GM12878 (cell line): ENCODE measurements at regions not wholly inside any gene's neighbourhood (a gene's known extent, or its start where the extent isn't known, plus 50 kb on each side); places are given as distances from the start of the nearest gene placed in this dataset.

ENCODE experiments used
- ATAC-seq: fragments of 200-7000 bp; cut with Tn5 transposase; 3 replicates; pipeline ENCODE4 v1.9.1; 2020; ENCODE audit warnings: mild to moderate bottlenecking, moderate library complexity
- BruUV-seq: library from RNA; stranded (reverse); fragments of 400-500 nt; replicated peaks from 2 replicates; lab custom pipeline; 2021; lab: Mats Ljungman, UMichigan
- CTCF ChIA-PET: fragments of 300-600 bp; sonication (Branson Sonifier 250); formaldehyde crosslinking; extraction: SDS; loops from one replicate; lab custom pipeline; 2021; ENCODE audit warnings: inconsistent platforms; lab: Yijun Ruan, JAX
- POLR2A ChIA-PET: fragments of 350-600 bp; formaldehyde crosslinking; extraction: SDS; loops from one replicate; lab custom pipeline; 2021; ENCODE audit warnings: inconsistent platforms; lab: Charles Lee
- RAD21 ChIA-PET: fragments of 300-600 bp; sonication (Branson Sonifier 250); formaldehyde crosslinking; loops from one replicate; lab custom pipeline; 2023; ENCODE audit warnings: antibody characterized with exemption; ENCODE audit not compliant: unreplicated experiment; lab: Charles Lee
- SMC1A ChIA-PET: fragments of 300-600 bp; sonication (Branson Sonifier 250); formaldehyde crosslinking; loops from one replicate; lab custom pipeline; 2023; ENCODE audit not compliant: unreplicated experiment, uncharacterized antibody; lab: Charles Lee
- DNase-seq: peaks from one replicate; pipeline ENCODE4 v3.0.0-alpha.2; 2011; ENCODE audit warnings: low read depth, low spot score
- FAIRE-seq: peaks from 3 replicates; lab custom pipeline; 2011; peaks lifted over from hg19 to GRCh38; lab: Jason Lieb, UNC
- H2AFZ ChIP-seq: 2 replicates; pipeline ENCODE4 v1.6.0; 2011; ENCODE audit warnings: low read depth, low read length, control low read depth; ENCODE audit not compliant: control insufficient read depth
- H3K27ac ChIP-seq: 2 replicates; pipeline ENCODE4 v1.5.1; 2011; ENCODE audit warnings: control low read depth; ENCODE audit not compliant: control insufficient read depth, insufficient read depth
- H3K27me3 ChIP-seq, 2 experiments: replicated peaks in 1 of 2; 2 replicates each; pipeline versions ENCODE4 v1.6.0 to v1.6.1; 2011; ENCODE audit warnings: low read length in 1 of 2; ENCODE audit not compliant: control insufficient read depth in 2 of 2, insufficient read depth in 2 of 2
- H3K36me3 ChIP-seq, 2 experiments: 2 replicates each; pipeline ENCODE4 v1.5.1; 2011; ENCODE audit warnings: low read length in 1 of 2; ENCODE audit not compliant: control insufficient read depth in 2 of 2, insufficient read depth in 2 of 2
- H3K4me1 ChIP-seq: 2 replicates; pipeline ENCODE4 v1.6.1; 2011; ENCODE audit warnings: mild to moderate bottlenecking, low read length, moderate library complexity, mixed read lengths; ENCODE audit not compliant: control insufficient read depth, insufficient read depth
- H3K4me2 ChIP-seq: 2 replicates; pipeline ENCODE4 v1.6.0; 2011; ENCODE audit warnings: control low read depth; ENCODE audit not compliant: control insufficient read depth, insufficient read depth
- H3K4me3 ChIP-seq: fragments of 200-600 bp; sonication (generic); 2 replicates; pipeline ENCODE4 v1.5.1; 2016
- H3K79me2 ChIP-seq: 2 replicates; pipeline ENCODE4 v1.6.0; 2011; ENCODE audit warnings: low read length; ENCODE audit not compliant: control insufficient read depth, insufficient read depth
- H3K9ac ChIP-seq: 2 replicates; pipeline ENCODE4 v1.8.0; 2011; ENCODE audit warnings: low read length, control low read depth, mixed read lengths; ENCODE audit not compliant: control insufficient read depth, insufficient read depth
- H3K9me3 ChIP-seq: replicated peaks from 3 replicates; pipeline ENCODE4 v1.5.1; 2011; ENCODE audit warnings: mild to moderate bottlenecking, low read length; ENCODE audit not compliant: control insufficient read depth, insufficient read depth
- H4K20me1 ChIP-seq: 2 replicates; pipeline ENCODE4 v1.6.0; 2011; ENCODE audit not compliant: control insufficient read depth, insufficient read depth
- BCL11A ChIP-seq: IDR thresholded peaks from 2 replicates; pipeline ENCODE4 v1.6.1; 2011; ENCODE audit warnings: low read depth, low read length
- BHLHE40 ChIP-seq, 2 experiments: fragments of 450-650 bp in 1 of 2; IDR thresholded peaks; 2 replicates each; pipeline ENCODE4 v1.6.1; 2011 to 2017; ENCODE audit warnings: low read depth in 2 of 2, borderline replicate concordance in 1 of 2, improper control_type of control experiment in 1 of 2, low read length in 1 of 2, mild to moderate bottlenecking in 1 of 2
- CBFB ChIP-seq: IDR thresholded peaks from 2 replicates; pipeline ENCODE4 v1.6.1; 2016; ENCODE audit warnings: antibody characterized with exemption, low read depth
- ESRRA ChIP-seq: IDR thresholded peaks from 2 replicates; pipeline ENCODE4 v1.6.1; 2012; ENCODE audit warnings: mild to moderate bottlenecking, low read length, improper control_type of control experiment
- ETV6 ChIP-seq, 2 experiments: fragments of 450-650 bp in 1 of 2; IDR thresholded peaks in 1 of 2; conservative IDR thresholded peaks in 1 of 2; 2 replicates each; pipeline ENCODE4 v1.6.1; 2014; ENCODE audit warnings: antibody characterized with exemption in 1 of 2, borderline replicate concordance in 1 of 2, low read depth in 1 of 2, mild to moderate bottlenecking in 1 of 2, moderate library complexity in 1 of 2
- MTA2 ChIP-seq: fragments of 450-650 bp; IDR thresholded peaks from 2 replicates; pipeline ENCODE4 v1.6.1; 2016; ENCODE audit warnings: low read depth, mild to moderate bottlenecking, moderate library complexity
- MTA3 ChIP-seq: IDR thresholded peaks from 2 replicates; pipeline ENCODE4 v1.6.1; 2012; ENCODE audit warnings: low read length, inconsistent platforms, borderline replicate concordance
- ZNF24 ChIP-seq: fragments of 450-650 bp; IDR thresholded peaks from 2 replicates; pipeline ENCODE4 v1.6.1; 2017; ENCODE audit warnings: antibody characterized with exemption, mild to moderate bottlenecking
- WGBS: methylation state at CpG from one replicate; pipeline ENCODE4 v1.1.6; 2016; ENCODE audit warnings: low lambda C conversion rate; ENCODE audit not compliant: insufficient replicate concordance, insufficient coverage; ENCODE audit errors: missing lambda C conversion rate; 5-methylcytosine and 5-hydroxymethylcytosine counted together
- in situ Hi-C: fragments of 300-500 bp; cut with MboI; formaldehyde crosslinking; loops from 9 replicates; pipeline ENCODE4 v1.14.3; 2018; ENCODE audit warnings: mixed read lengths
- intact Hi-C: fragments of 100-400 bp; cut with micrococcal nuclease; formaldehyde crosslinking; loops from one replicate; pipeline ENCODE4 v1.14.2; 2022; ENCODE audit not compliant: unreplicated experiment
- TF ChIP-seq, protein P1 (sequence below): fragments of 450-650 bp; IDR thresholded peaks from 2 replicates; pipeline ENCODE4 v1.6.1; 2018; ENCODE audit warnings: borderline replicate concordance, mild to moderate bottlenecking; ENCODE audit not compliant: partially characterized antibody
- TF ChIP-seq, protein P2 (sequence below): fragments of 450-650 bp; IDR thresholded peaks from 2 replicates; pipeline ENCODE4 v1.6.1; 2017; ENCODE audit warnings: low read depth, mild to moderate bottlenecking, moderate library complexity
- TF ChIP-seq, protein P3 (sequence below): IDR thresholded peaks from 2 replicates; pipeline ENCODE4 v1.6.1; 2012; ENCODE audit warnings: improper control_type of control experiment, low read depth, low read length; ENCODE audit not compliant: insufficient replicate concordance
- TF ChIP-seq, protein P4 (sequence below): fragments of 450-650 bp; IDR thresholded peaks from 2 replicates; pipeline ENCODE4 v1.6.1; 2016; ENCODE audit warnings: mild to moderate bottlenecking

DNA sequence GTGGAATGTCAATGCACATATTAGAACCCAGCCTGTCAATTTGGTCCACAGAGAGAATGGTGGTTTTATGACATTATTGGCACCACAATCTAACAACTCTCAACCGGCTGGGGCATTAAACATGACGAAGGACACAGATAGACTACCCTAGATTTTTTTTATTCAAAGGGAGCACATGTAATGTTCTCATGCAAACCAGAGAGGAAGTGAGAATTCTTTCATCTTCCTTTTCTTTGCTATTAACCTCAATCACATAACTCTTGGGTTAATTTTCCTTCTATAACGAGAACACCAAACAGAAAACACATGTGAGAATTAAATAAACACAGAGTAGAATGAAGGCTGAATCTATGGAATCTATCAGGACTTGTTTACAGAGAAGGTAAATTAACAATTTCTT lies 94.9 kb upstream of the TNC start:
- in situ Hi-C loops (no loop called here), intact Hi-C loops (no loop called here)
- H3K9ac ChIP-seq: 0 out of 2 replicates have a peak overlapping the region, but pooled peaks have one; percentile 12
- peak overlapping the region; percentile 41; the same call in 1 of the 2 replicates for H3K27ac ChIP-seq
- peaks cover 34% of the 10 kb centered on the region for H3K4me1 ChIP-seq
- RAD21 ChIA-PET: interaction anchor here (1.4 to 1.8 kb wide), 2 partner anchors 21 to 66 kb away, joined by 4 to 6 read pairs; no protein-coding TSS in a partner anchor
- POLR2A ChIA-PET: no interaction called here
- no peaks in the 10 kb centered on the region for H3K36me3 ChIP-seq
- ATAC-seq (peak; percentile 55), DNase-seq (no peak), FAIRE-seq (peak; percentile 35)
- H3K27me3 ChIP-seq: no peaks in the 10 kb centered on the region
- H4K20me1 ChIP-seq: no peaks in the 10 kb centered on the region
- SMC1A ChIA-PET: interaction anchor here (2.0 kb wide), 1 partner anchor 199 kb away, joined by 10 read pairs; no protein-coding TSS in a partner anchor
- H3K79me2 ChIP-seq: no peaks in the 10 kb centered on the region
- H2AFZ ChIP-seq: no peak overlapping the region
- H3K9me3 ChIP-seq: no peaks in the 10 kb centered on the region
- 22% methylated on average over 3 of the region's 3 CpGs for WGBS
- CTCF ChIA-PET: no interaction called here
- BruUV-seq: no TSS peak
- H3K4me3 ChIP-seq: no peak overlapping the region
- H3K4me2 ChIP-seq: peak overlapping the region; percentile 44; the same call in 1 of the 2 replicates
- TF ChIP-seq, protein P1, sequence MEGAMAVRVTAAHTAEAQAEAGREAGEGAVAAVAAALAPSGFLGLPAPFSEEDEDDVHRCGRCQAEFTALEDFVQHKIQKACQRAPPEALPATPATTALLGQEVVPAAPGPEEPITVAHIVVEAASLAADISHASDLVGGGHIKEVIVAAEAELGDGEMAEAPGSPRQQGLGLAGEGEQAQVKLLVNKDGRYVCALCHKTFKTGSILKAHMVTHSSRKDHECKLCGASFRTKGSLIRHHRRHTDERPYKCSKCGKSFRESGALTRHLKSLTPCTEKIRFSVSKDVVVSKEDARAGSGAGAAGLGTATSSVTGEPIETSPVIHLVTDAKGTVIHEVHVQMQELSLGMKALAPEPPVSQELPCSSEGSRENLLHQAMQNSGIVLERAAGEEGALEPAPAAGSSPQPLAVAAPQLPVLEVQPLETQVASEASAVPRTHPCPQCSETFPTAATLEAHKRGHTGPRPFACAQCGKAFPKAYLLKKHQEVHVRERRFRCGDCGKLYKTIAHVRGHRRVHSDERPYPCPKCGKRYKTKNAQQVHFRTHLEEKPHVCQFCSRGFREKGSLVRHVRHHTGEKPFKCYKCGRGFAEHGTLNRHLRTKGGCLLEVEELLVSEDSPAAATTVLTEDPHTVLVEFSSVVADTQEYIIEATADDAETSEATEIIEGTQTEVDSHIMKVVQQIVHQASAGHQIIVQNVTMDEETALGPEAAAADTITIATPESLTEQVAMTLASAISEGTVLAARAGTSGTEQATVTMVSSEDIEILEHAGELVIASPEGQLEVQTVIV: no peak
- TF ChIP-seq, protein P2, sequence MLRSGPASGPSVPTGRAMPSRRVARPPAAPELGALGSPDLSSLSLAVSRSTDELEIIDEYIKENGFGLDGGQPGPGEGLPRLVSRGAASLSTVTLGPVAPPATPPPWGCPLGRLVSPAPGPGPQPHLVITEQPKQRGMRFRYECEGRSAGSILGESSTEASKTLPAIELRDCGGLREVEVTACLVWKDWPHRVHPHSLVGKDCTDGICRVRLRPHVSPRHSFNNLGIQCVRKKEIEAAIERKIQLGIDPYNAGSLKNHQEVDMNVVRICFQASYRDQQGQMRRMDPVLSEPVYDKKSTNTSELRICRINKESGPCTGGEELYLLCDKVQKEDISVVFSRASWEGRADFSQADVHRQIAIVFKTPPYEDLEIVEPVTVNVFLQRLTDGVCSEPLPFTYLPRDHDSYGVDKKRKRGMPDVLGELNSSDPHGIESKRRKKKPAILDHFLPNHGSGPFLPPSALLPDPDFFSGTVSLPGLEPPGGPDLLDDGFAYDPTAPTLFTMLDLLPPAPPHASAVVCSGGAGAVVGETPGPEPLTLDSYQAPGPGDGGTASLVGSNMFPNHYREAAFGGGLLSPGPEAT: peak; percentile 41; the same call in 1 of the 2 replicates
- TF ChIP-seq, protein P3, sequence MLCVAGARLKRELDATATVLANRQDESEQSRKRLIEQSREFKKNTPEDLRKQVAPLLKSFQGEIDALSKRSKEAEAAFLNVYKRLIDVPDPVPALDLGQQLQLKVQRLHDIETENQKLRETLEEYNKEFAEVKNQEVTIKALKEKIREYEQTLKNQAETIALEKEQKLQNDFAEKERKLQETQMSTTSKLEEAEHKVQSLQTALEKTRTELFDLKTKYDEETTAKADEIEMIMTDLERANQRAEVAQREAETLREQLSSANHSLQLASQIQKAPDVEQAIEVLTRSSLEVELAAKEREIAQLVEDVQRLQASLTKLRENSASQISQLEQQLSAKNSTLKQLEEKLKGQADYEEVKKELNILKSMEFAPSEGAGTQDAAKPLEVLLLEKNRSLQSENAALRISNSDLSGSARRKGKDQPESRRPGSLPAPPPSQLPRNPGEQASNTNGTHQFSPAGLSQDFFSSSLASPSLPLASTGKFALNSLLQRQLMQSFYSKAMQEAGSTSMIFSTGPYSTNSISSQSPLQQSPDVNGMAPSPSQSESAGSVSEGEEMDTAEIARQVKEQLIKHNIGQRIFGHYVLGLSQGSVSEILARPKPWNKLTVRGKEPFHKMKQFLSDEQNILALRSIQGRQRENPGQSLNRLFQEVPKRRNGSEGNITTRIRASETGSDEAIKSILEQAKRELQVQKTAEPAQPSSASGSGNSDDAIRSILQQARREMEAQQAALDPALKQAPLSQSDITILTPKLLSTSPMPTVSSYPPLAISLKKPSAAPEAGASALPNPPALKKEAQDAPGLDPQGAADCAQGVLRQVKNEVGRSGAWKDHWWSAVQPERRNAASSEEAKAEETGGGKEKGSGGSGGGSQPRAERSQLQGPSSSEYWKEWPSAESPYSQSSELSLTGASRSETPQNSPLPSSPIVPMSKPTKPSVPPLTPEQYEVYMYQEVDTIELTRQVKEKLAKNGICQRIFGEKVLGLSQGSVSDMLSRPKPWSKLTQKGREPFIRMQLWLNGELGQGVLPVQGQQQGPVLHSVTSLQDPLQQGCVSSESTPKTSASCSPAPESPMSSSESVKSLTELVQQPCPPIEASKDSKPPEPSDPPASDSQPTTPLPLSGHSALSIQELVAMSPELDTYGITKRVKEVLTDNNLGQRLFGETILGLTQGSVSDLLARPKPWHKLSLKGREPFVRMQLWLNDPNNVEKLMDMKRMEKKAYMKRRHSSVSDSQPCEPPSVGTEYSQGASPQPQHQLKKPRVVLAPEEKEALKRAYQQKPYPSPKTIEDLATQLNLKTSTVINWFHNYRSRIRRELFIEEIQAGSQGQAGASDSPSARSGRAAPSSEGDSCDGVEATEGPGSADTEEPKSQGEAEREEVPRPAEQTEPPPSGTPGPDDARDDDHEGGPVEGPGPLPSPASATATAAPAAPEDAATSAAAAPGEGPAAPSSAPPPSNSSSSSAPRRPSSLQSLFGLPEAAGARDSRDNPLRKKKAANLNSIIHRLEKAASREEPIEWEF: no peak
- TF ChIP-seq MTA3: 0 out of 2 replicates have a peak, but pooled peaks have one; percentile 16
- TF ChIP-seq ETV6 (conservative IDR thresholded peaks at IDR 0.05 in 1 of 2, IDR thresholded peaks at IDR 0.05 in 1 of 2; ENCODE audit: borderline replicate concordance in 1 of 2, low read depth in 1 of 2): peak in 1 of 2 experiments; percentile 35; a peak in 1 of 4 replicates
- 0 out of 4 replicates have a peak, but pooled peaks of 1 of the 2 experiments have one; percentile 11 for TF ChIP-seq BHLHE40 (IDR thresholded peaks at IDR 0.05; ENCODE audit: borderline replicate concordance in 1 of 2, low read depth in 2 of 2, low read length in 1 of 2)
- 0 out of 2 replicates have a peak, but pooled peaks have one; percentile 31 for TF ChIP-seq ZNF24
- TF ChIP-seq, protein P4, sequence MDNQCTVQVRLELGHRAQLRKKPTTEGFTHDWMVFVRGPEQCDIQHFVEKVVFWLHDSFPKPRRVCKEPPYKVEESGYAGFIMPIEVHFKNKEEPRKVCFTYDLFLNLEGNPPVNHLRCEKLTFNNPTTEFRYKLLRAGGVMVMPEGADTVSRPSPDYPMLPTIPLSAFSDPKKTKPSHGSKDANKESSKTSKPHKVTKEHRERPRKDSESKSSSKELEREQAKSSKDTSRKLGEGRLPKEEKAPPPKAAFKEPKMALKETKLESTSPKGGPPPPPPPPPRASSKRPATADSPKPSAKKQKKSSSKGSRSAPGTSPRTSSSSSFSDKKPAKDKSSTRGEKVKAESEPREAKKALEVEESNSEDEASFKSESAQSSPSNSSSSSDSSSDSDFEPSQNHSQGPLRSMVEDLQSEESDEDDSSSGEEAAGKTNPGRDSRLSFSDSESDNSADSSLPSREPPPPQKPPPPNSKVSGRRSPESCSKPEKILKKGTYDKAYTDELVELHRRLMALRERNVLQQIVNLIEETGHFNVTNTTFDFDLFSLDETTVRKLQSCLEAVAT: no peak
- peak; percentile 39; the same call in 1 of the 2 replicates for TF ChIP-seq BCL11A
- TF ChIP-seq CBFB: no peak
- no peak for TF ChIP-seq ESRRA
- peak; percentile 84 for TF ChIP-seq MTA2
